Activated CD8-positive, alpha-beta memory T cell treated with anti-CD3 and anti-CD28 coated beads, Interleukin-2, amount 50 U/mL, for 1 hour (primary cell): ENCODE measurements at regions not wholly inside any gene's neighbourhood (a gene's known extent, or its start where the extent isn't known, plus 50 kb on each side); places are given as distances from the start of the nearest gene placed in this dataset.

Source experiments
- DNase-seq: peaks from one replicate; pipeline ENCODE4 v3.0.0-alpha.2; 2020; ENCODE audit errors: extremely low read depth

DNA sequence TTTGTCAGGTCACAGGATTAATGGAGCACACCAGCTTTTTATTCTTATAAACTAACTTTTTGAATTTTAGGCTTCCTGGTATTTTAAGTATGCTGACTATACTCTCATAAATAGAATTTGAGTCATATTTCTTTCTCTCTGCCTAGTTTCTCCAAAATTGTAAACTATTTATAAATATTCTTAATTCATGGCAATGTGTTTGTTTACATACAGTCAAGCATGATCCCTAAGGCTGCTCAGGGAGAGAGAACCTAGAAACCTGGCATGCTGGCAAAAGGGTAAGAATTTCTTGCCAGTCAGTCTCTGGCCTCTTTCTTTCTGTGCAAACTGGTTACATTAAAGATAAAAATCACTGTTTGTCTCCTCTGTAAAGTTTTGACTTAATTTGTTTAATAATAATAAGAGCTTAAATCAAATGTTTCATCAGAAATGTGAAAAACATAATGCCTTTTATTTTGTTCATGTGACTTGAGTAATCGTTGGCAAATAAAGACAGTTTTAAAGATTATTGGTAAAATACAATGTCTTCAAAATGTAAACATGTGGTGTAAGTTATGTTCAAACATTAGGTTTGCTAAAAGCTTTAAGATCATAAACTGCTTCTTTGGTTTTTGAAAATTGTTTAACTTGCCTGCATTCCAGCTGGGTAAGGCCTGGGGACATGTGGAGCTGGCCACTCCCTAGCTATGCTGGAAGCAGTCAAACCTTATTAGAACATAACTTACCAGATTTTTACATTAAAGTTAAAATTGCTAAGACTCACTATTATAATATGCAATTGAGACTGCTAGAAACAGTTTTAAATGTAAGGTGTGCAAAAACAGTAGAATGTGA is 1401.7 kb downstream of the NCAM2 start:
- no peak for DNase-seq

DNA sequence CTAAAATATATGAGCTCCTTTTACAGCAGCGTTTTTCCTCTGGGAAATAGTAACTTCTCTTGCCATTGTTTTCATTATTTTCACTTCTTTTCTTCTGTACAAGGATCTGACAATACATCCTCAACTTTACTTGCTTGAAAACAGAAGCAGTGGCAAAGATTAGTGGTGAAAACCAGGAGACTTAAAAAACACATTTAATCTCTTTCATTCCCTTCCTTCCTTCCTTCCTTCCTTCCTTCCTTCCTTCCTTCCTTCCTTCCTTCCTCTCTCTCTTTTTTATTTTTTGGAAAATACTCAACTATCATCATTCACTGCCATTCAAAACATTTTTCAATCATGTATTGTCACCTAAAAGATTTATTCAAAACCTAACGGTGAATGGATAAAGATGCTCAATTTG is 1411.4 kb downstream of the NCAM2 start:
- no peak for DNase-seq

DNA sequence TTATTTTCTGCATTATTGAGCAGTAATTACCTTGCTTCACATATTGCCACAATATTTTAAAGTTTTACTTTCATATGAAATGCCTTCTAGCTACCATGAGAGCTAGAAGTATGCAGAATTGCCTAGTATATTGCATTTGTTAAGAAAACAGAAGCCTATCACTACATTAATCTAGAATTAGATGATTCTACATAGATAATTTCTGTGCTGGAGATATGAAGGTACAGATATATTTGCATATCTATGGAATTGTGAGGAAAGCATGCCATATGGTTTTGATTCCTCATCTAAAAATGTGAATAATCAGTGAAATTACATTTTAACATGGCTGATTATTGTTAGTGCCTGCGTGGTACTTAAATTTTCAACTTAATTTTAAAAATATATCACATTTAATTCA is 1418.3 kb downstream of the NCAM2 start:
- no peak for DNase-seq

DNA sequence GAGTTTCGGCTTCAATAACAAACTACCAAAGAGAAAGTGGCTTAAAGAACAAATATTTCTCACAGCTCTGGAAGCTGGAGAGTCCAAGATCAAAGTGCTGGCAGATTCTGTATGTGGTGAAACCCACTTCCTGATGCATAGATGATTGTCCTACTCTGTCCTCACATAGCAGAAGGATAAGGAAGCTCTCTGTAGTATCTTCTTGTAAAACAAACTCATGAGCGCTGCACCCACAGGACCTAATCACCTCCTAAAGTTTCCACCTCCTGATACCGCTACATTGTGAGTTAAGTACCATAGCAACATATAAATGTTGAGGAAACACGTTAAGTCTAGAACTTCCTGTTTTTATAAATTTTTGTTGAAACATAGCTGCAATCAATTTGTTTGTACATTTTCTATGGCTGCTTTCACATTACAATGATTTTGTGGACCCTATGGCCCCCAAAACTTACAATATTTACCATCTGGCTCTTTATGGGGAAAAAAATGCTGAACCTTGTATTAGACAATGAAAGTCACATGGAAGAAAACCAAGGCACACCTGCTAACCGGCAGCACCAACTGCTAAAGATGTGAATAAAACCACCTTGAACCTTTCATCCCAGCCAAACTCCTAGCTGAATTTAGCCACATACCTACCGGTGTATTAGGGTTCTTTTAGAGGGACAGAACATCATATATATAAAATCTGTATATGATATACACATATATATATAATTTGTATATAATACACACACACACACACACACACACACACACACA is 1423.4 kb downstream of the NCAM2 start:
- DNase-seq, result peak; percentile 12

DNA sequence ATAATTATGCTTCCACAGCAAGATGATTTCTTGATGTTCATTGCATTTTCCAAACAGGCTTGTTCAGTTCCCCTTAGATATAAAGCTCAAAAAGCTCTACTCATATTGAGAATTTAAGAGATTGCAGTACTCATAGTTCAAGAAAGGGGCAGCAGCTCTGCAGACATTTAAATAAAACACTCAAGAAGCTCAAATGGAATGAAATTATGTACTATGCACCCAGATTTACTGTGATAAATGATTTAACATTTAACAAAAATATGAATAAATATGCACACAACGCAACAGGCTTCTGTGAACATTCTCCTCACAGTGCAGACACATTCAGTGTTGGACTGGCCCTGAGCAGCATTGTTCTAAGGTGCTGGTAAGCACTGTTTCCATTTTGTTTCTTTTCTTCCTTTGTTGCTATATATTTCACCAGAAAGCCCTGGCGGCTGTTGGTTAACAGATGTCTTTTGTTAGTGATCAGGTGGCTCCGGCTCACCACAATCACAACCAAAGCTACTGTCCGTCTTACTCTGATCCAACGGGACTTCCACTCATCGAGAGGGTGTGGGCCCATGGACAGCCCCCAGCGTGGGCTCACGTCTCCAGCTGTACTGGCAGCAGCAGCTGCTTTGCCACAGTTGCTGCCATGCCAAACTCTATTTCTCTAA is 1440.3 kb downstream of the NCAM2 start:
- DNase-seq, result no peak

DNA sequence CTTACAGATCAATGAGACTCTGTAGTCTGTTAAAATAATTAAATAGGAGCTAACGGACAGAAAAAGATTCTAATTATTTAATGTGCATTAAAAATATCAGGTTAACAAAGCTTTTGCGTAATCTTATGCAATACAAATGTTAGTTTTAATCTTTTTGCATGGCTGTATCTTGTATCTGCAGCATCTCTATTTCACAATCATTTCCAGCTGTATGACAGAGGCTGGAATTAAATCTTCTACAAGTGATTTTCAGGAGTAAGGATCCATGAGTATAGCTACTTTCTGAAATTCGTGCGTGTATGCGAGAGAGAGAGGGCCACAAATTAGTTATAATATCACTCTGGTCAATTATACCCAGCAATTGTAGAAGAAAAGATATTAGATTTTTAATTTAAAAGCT is 1446.8 kb downstream of the NCAM2 start:
- DNase-seq, result no peak

DNA sequence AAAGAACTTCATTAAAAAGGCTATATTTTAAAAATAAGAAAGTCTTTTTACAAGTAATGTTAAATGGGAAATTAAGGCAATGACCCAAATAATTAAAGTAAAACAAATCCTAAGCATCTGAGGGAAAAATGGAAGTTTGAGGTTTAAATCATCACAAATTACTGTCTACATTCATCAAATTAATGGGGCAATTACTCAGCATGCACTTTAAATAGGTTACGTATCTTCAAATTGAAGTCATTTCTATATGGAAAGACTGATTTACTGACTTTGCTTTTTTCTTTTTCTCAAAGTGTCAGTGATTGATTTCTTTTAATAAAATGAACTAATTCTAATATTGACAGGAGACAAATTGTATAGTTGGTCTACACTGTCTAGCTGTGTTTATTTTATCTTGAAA is 1452.3 kb downstream of the NCAM2 start:
- DNase-seq, result no peak

DNA sequence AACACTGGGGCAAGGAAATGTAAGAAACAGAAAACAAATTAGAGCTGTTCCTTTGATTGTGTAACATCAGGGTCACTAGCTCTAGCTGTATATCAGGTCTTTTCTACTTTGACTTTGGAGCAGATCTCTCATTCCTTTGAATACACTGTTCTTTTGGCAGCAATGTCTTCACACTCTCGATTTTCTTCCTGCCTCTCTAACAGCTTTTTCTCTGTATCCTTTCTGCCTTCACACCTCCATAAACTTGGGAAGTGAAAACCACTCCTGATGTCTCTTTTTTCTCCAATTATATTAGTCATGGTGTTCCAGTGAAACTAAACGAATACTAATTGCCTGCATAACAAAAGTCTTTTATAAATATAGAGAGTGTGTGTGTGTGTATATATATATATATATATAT is 1458.0 kb downstream of the NCAM2 start:
- no peak for DNase-seq

DNA sequence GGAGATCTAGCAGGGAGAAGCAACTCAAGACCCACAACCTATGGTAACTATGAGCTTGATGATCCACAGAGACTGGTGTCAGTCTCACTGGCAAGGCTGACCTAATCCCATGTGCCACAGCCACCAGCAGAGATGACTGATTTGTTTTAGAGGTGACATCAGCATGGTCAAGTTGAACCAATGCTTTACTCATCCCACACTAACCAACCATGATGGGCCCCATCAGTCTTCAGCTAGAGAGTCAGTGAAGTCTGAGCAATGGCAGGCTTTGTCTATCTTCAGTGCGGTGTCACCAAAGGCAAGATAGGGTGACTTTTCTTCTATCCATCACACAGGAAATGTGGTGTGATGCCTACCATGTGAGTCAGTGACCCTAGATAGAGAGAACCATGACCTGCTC is 1470.7 kb downstream of the NCAM2 start:
- DNase-seq, result no peak

DNA sequence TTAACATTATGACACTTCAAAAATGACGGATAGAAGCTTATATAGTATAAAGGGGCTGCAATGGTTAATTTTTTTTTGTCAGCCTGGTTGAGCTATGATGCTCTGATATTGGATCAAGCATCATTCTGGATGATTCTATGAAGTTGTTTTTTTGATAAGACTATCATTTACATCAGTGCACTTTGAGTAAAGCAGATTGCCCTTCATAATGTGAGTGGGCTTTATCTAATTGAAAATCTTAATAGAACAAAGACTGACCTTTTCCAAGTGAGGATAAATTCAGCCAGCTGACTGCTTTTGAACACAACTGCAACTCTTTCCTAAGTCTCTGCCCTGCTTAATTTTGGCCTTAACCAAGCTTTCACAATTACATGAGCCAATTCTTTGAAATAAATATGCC is 1476.2 kb downstream of the NCAM2 start:
- no peak for DNase-seq

DNA sequence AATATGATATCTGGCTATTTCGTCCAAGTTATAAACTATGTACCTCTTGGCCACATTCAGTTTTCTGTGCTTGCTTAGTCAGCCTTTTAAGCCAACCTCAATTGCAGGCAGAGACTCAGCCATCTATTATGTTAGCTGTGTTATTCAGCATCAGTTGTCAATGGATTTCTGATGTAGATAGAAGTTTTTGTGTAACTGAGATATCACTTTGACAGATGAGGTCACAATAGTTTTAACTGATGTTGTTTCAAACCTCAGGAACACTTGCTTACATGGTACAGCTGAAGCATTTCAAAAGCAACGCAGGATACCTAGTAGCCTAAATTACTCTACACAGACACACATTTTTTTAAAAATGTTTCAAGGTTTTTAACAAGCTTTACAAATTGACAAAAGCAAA is 1478.0 kb downstream of the NCAM2 start:
- DNase-seq, result no peak

DNA sequence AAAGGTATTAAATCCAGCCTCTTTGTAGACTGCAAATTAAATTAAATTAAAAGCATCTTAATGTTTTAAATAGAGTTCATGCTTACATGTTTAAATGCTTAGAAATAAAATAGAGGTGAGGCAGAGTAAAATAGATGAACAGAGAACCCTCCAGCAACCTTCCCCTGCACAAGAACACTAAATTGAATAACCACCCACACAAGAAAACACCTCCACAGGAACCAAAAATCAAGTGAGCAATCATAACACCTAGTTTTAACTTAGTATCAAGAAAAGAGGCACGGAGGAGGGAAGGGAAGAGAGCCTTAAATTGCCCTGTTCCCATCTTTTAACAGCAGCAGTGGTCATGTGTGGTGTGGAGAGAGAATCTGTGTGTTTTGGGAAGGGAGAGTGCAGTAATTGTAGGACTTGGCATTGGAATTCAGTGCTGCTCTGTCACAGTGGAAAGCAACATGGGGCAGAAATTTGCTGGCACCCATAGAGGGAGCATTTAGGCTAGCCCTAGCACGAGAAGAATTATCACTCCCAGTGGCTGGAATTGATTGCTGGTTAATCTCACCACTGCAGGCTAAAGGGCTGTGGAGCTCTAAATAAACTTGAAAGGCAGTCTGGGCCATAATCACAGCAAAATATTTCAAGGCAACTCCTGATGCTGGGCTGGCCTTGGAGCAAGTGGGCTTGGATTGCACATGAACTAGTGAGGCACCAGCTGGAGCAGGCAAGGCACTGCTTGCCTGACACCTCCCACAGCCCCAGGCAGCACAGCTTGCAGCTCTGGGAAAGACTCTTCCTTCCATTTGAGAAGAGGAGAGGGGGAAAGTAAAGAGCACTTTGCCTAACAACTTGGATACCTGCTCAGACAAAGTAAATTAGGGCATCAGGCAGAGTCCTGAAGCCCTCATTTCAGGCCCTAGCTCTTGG is 1478.8 kb downstream of the NCAM2 start:
- DNase-seq, result no peak

DNA sequence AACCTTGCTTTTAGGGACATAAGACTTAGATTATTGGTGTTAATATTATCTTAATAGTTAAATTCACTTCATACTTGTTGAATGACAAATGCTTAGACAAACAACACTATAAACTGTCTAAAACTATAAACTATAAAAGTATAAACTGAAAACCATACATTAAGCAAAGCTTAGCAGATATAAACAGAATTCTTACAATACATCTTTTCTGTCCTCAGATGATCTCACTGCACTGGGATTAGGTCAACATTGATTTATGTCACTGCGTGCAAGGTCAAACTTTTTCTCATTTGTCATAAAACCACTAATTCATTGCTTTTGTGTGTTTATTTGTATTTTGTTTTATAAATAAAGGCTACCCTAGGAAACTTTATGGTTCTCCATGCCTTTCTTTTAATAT is 1491.8 kb downstream of the NCAM2 start:
- DNase-seq, result no peak

DNA sequence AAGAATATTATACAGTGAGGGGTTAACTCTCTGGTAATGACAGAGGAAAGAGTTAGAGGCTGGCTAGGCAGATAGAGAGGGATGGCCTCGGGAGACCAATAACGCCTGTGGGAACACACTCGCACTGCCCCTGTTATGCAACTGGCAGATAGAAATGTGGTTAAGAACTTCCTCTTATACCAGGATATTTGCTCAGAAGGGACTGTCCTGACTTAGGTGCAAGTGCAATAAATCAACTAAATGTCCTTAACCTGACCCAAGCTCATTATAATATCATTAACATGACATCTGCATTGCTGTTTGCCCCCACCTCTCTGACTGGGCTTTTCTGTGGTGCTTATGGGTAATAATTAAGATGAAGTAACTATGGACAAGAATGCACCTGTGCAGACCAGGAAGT is 1518.0 kb downstream of the NCAM2 start:
- DNase-seq, result no peak

DNA sequence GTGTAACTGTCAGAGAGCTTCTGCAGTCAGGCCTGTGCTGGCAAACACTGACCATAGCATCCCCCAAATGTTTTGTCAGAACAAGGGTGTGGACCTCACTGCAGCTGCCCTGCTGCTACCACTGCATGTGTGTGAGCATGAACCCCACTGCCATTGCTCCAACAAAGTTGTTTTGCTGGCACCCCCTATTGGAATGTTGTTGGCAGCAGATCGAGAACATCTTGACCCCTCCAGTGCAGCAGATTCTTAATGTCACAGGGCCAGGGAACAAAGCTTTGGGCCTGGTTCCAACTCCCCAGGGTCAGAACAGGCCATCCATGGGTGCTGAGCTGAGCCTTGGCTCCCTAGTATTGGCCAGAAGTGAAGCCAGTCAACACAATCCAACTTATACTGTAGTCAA is 1537.4 kb downstream of the NCAM2 start:
- no peak for DNase-seq

DNA sequence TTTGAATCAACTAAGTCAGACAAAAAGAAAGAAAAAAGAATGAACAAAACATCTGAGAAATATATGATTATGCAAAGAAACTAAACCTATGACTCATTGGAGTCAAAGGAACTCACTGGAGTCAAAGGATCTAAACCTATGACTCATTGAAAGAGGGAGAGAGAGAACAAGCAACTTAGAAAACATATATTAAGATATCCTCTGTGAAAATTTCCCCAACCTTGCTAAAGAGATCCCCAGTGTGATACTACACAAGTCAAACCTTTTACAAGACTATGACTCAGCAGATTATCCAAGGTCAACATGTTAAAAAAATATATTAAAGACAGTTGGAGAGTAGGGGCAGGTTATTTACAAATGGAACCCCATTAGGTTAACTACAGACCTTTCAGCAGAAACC is 1538.3 kb downstream of the NCAM2 start:
- DNase-seq, result no peak

DNA sequence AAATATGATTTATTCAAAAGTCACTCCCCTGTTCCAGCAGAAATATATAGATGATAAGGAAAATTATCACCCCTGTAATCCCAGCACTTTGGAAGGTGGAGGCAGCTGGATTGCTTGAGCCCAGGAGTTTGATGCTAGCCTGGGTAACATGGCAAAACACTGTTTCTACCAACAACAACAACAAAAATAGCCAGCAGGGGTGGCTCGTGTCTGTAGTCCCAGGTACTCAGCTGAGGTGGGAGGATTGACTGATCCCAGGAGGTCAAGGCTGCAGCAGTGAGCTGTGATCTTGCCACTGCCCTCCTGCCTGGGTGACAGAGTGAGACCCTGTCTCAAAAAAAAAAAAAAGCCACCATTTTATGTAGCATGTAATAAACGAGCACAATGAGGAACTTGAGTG is 1546.5 kb downstream of the NCAM2 start:
- DNase-seq, result no peak

DNA sequence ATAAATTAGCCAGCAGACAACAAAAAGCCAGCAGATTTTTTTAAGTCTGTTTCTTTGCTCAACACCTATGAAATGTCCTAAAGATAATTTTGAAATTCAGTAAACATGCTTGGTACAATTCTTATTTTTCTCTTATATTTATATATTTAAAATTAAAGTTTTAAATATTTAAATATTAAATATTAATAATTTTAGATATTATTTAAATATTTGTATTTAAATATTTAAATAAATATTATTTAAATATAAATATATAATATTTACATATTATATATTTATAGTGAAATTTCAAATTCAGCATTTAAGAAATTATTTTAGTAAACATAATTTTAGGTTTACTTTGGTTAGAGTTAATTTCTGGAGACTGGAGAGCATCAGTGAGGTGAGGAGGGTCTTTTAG is 1554.2 kb downstream of the NCAM2 start:
- DNase-seq, result no peak

DNA sequence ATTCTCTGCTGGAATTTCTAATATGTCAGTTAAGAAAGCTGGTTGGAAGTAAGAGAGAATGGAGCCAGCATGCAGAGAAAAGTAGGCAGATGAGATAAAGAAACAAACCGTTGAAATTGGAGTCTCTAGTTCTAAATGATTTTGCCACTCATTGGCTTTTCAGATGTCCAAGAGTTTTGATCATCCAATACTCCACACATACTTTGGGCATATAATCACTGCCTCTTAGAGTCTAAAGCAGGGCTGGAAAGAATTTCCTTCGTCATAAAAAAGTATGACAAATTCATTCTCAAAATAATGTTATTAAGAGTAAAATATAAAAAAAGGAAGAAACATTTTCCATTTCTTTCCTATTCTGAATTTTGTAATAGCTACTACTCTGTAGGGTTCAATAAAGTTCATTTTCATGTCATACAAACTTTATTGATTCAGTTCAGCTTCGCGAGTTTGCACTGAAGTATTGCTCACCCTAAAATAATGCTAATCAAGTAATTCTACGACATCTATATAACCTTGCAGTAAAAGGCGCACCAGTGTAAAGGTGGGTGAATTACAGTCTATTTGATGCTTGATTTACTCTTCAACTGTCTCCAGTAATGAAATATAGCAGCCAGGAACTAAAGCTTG is 1556.6 kb downstream of the NCAM2 start:
- no peak for DNase-seq

DNA sequence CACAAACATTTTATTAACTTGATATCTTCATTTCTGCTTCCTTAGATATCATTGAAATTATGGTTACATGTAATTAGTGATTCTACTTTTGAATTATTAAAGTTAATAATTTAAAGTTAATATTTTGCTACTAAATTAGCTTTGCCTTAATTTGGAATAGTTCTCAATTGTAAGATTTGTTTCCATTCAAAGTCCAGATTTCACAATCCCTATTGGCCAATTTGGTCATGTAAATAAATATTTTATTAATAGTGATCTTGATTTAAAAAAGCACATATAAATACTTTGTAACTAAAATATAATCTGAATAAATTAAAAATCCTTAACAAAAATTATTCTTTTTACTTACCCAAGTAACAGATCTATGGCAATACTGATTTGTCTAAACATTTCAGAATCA is 1558.6 kb downstream of the NCAM2 start:
- no peak for DNase-seq

DNA sequence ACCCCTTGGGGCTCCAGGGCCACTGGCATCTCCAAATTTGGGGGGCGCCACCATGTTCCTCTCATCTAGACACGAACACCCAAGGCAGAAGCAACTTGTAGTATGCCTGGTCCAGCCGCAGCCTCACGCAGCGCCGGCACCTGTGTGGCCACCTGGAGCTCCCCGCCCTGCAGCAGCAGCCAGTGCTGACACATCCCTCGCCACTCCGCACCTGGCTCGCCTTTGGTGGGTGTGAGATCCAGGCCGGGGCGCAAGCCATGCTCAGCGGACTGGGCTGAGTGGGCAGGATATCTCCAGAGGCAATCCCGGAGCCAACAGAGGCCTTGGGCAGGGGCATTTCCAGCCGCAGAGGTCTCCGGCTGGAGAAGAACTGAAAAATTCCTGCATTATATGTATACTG is 1563.7 kb downstream of the NCAM2 start:
- DNase-seq, result no peak
